GM12875 (cell line): ENCODE measurements at regions not wholly inside any gene's neighbourhood (a gene's known extent, or its start where the extent isn't known, plus 50 kb on each side); places are given as distances from the start of the nearest gene placed in this dataset.

Experiments
- H3K4me3 ChIP-seq: one replicate; pipeline ENCODE4 v1.5.1; 2011; ENCODE audit warnings: low read depth, low read length, control low read depth
- CTCF ChIP-seq: IDR thresholded peaks from 2 replicates; pipeline ENCODE4 v1.5.1; 2011; ENCODE audit warnings: low read depth, mild to moderate bottlenecking, control low read depth, inconsistent platforms, low read length, moderate library complexity, borderline replicate concordance; ENCODE audit not compliant: insufficient read depth

DNA sequence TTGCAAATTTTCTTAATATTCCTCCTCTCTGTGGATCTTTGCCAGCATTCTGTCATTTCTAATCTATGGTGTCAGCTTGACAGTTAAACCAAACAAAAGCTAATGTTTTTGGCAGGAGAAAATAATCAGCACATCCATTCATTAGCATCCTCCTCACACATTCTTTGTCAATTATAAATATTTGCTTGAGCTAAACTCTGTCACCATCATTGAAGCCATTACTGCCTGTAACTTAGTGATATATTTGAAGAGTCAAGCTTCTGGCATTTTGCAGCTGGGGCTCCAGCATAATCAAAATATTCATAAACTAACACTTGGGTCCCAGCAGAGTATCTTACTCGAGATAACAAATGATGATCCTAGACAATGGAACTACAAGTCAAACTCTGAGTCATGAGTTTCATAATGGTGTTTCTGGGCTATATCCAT lies 126.1 kb downstream of the EIF4E start:
- TF ChIP-seq CTCF: no peak
- no peak overlapping the region for H3K4me3 ChIP-seq

DNA sequence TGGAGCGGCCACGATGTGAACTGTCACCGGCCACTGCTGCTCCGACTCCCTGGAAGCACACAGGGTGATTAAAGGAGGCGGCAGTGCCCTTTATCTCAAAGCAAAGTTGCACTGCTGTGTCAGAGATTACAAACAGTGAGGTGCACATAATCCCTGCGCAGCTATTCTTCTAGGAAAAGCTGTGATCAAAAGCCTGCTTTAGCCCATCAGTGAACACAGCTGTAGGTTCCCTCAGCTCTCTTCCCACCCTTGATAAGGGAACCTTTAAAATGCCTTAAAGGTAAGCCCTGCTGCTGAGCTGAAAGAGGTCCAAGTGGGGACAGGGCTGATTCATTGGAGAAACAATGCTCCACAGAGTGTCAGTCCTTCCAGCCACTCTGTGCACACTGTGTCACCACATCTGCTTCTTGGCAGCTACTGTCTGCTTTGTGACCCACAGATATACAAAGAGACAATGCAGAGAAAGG lies 127.6 kb downstream of the EIF4E start:
- no peak for TF ChIP-seq CTCF
- no peak overlapping the region for H3K4me3 ChIP-seq

GRCh38 chr4:98796991-98797390 lies 131.9 kb downstream of the EIF4E start:
- no peak for TF ChIP-seq CTCF
- H3K4me3 ChIP-seq: no peak overlapping the region

DNA sequence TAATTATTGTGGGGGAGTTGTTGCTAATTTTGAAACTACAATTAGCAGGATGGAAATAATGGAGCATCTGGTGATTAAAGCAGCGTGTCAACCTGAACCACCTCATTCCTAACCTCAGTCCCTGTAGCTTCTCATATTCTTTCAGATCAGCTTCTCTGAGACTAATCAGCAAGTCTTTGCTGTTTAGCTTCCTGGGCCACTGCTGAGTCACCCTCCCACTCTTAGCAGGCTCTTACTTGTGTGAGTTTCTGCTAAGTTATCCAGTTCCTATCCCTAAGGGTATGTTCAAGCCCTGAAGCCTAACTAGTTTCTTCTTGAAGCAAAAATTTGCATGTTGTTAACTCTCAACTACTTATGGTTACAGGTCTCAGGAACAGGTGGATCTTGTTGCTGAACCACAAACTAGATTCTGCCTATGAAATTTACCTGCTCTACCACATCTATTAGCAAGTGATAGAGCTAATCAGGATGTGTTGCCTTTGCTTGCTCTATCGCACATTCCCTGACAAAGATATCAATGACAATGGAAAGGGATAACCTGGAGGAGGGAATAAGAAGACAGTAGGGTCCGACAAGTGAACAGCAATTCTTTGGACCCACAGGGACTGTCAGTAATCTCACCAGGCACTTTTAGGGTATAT lies 134.2 kb downstream of the EIF4E start:
- H3K4me3 ChIP-seq: no peak overlapping the region
- no peak for TF ChIP-seq CTCF

DNA sequence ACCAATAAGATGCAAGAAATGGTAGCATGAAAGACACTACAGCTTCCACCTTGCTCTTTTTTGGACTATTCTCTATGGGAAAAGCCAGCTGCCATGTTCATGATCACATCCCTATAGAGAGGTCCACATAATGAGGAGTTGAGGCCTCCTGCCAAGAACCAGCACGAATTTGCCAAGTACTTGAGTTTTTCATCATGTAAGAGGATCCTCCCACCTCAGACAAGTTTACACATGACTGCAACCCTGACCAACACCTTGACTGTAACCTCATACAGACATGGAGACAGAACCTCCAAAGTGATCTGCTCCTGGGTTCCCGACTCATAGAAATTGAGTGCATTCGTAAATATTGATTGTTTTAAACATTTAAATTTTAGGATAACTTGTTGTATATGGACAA lies 135.2 kb upstream of the TSPAN5 start:
- H3K4me3 ChIP-seq: no peak overlapping the region
- TF ChIP-seq CTCF: no peak

DNA sequence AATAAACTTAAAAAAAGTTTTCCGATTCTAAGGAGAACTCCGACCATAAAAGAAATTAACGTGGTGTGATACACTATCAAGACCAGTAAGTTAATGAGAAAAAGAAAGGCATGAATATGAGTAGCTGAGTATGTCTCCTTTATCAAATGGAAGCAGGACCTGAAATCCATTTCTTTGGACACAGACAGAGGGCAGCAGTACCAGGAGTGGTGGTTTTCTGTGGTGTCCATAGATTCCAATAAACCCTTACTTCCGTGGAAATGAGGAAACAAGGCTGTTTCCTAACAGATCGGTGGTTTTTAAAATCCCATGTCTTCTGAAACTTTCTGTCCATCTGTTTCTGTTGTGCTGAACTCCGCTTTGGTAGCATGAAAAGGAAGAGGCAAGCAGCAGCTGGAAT lies 128.5 kb upstream of the TSPAN5 start:
- TF ChIP-seq CTCF: no peak
- no peak overlapping the region for H3K4me3 ChIP-seq

DNA sequence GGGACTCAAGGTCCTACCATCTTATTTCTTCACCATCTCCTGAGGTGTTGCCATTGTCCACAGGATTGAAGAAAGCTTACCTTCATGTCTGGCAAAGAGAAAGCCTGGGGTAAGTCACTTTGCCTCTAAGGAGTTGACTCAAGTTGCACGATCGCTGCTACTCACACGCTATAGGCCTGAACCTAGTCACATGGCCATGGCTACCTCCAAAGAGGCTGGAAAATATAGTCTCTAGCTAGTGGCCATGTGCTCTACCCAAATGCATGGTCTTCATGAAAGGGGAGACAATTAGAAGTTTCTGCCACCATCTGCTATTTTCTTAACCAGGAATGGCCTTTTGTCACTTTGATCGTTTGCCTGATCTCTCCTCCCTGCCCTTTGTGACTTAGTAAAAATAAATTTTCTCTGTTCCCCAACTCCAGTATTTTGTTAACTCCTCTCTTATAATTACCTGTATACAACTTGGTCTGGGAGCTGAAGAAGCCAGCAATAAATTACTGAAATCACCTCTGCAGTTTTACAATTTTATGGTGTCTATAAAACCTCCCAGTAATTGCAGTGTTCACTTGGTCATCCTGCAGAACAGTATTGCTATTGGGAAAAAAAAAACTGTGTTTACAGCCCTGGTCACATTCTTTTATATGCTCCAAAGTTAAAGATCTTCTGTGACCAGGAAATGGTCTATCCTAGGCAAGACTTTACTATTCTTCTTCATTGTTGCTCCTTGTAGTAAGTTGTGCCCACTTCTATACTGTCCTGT lies 126.7 kb upstream of the TSPAN5 start:
- no peak overlapping the region for H3K4me3 ChIP-seq
- TF ChIP-seq CTCF: no peak
